HCT116 (cell line): ENCODE measurements at regions not wholly inside any gene's neighbourhood (a gene's known extent, or its start where the extent isn't known, plus 50 kb on each side); places are given as distances from the start of the nearest gene placed in this dataset.
"Not testable (repeated sequence)": the region's sequence is repeated elsewhere in the genome, so short reads cannot be mapped to it uniquely, and the experiment has no call there.

ENCODE experiments used
- ATAC-seq: fragments of 200-7000 bp; cut with Tn5 transposase; 2 replicates; pipeline ENCODE4 v1.9.1; 2020; ENCODE audit warnings: mild to moderate bottlenecking, moderate library complexity
- BruUV-seq: library from RNA; stranded (reverse); fragments of 400-500 nt; replicated peaks from 2 replicates; lab custom pipeline; 2021; lab: Mats Ljungman, UMichigan
- CTCF ChIA-PET: fragments of 300-600 bp; sonication (Branson Sonifier 250); formaldehyde crosslinking; loops from one replicate; lab custom pipeline; 2021; ENCODE audit warnings: antibody characterized with exemption; lab: Charles Lee
- POLR2A ChIA-PET: fragments of 300-600, 350-600 bp; sonication (Branson Sonifier 250); formaldehyde crosslinking; loops from one replicate; lab custom pipeline; 2021; ENCODE audit warnings: antibody characterized with exemption; lab: Charles Lee
- RAD21 ChIA-PET, 2 experiments: fragments of 300-600 bp; sonication (Branson Sonifier 250); formaldehyde crosslinking; loops; one replicate each; lab custom pipeline; 2023; ENCODE audit warnings: low total read pairs in 2 of 2; ENCODE audit not compliant: uncharacterized antibody in 2 of 2, unreplicated experiment in 2 of 2, low non-redundant PET in 1 of 2; lab: Charles Lee
- DNase-seq: peaks from one replicate; pipeline ENCODE4 v3.0.0-alpha.2; 2010; ENCODE audit warnings: low read depth, low spot score
- H2AFZ ChIP-seq: fragments of 200-600 bp; shearing (Covaris generic), sonication (generic); 2 replicates; pipeline ENCODE4 v1.6.1; 2017; ENCODE audit warnings: low read depth, mixed run types, mixed read lengths, antibody characterized with exemption, low read length; ENCODE audit not compliant: poor library complexity, severe bottlenecking
- H3K27ac ChIP-seq: 2 replicates; pipeline ENCODE4 v1.5.1; 2012; ENCODE audit warnings: low read depth, low read length
- H3K27me3 ChIP-seq: fragments of 200-600 bp; sonication (generic); 2 replicates; pipeline ENCODE4 v1.6.1; 2016; ENCODE audit warnings: mixed run types, low read length, mixed read lengths; ENCODE audit not compliant: insufficient read depth
- H3K36me3 ChIP-seq, 2 experiments: fragments of 200-500 bp in 1 of 2; fragments of 200-600 bp in 1 of 2; sonication (Bioruptor generic) in 1 of 2; sonication (generic) in 1 of 2; 2 replicates each; pipeline versions ENCODE4 v1.5.1 to v1.6.1; 2014 to 2016; ENCODE audit warnings: low read length in 2 of 2, inconsistent platforms in 1 of 2, mixed read lengths in 1 of 2, mixed run types in 1 of 2; ENCODE audit not compliant: insufficient read depth in 2 of 2, control insufficient read depth in 1 of 2
- H3K4me1 ChIP-seq, 2 experiments: fragments of 200-600 bp in 1 of 2; sonication (generic) in 1 of 2; 2 replicates each; pipeline versions ENCODE4 v1.5.1 to v1.6.1; 2012 to 2017; ENCODE audit warnings: low read length in 2 of 2, inconsistent platforms in 1 of 2, mild to moderate bottlenecking in 1 of 2, mixed read lengths in 1 of 2, mixed run types in 1 of 2, moderate library complexity in 1 of 2; ENCODE audit not compliant: insufficient read depth in 2 of 2, control insufficient read depth in 1 of 2
- H3K4me2 ChIP-seq: fragments of 200-600 bp; sonication (generic); 2 replicates; pipeline ENCODE4 v1.6.1; 2017; ENCODE audit warnings: mixed run types, low read length, mixed read lengths
- H3K4me3 ChIP-seq, 2 experiments: fragments of 200-600 bp in 1 of 2; sonication (generic) in 1 of 2; replicated peaks in 1 of 2; 2 replicates each; pipeline ENCODE4 v1.5.1; 2011 to 2016; ENCODE audit warnings: low read length in 2 of 2, control low read depth in 1 of 2, low read depth in 1 of 2, mild to moderate bottlenecking in 1 of 2, mixed read lengths in 1 of 2, mixed run types in 1 of 2
- H3K79me2 ChIP-seq: fragments of 200-600 bp; sonication (generic); 2 replicates; pipeline ENCODE4 v1.6.1; 2017; ENCODE audit warnings: mild to moderate bottlenecking, mixed run types, low read length, moderate library complexity, mixed read lengths; ENCODE audit not compliant: insufficient read depth
- H3K9ac ChIP-seq: fragments of 200-600 bp; sonication (generic); 2 replicates; pipeline ENCODE4 v1.6.1; 2016; ENCODE audit warnings: low read length, mixed read lengths
- H3K9me2 ChIP-seq: fragments of 200-600 bp; sonication (generic), shearing (Covaris generic); 2 replicates; pipeline ENCODE4 v1.6.1; 2017; ENCODE audit warnings: mixed run types, mild to moderate bottlenecking, moderate library complexity; ENCODE audit not compliant: insufficient read depth
- H3K9me3 ChIP-seq, 2 experiments: fragments of 200-500 bp in 1 of 2; fragments of 200-600 bp in 1 of 2; sonication (Bioruptor generic) in 1 of 2; sonication (generic) in 1 of 2; 2 replicates each; pipeline ENCODE4 v1.6.1; 2014 to 2017; ENCODE audit warnings: low read length in 2 of 2, mixed read lengths in 2 of 2, inconsistent platforms in 1 of 2, low read depth in 1 of 2, mild to moderate bottlenecking in 1 of 2, mixed run types in 1 of 2, moderate library complexity in 1 of 2; ENCODE audit not compliant: control insufficient read depth in 1 of 2, insufficient read depth in 1 of 2
- H4K20me1 ChIP-seq: fragments of 200-600 bp; sonication (generic), shearing (Covaris generic); 2 replicates; pipeline ENCODE4 v1.6.1; 2017; ENCODE audit warnings: mixed run types, mild to moderate bottlenecking, moderate library complexity; ENCODE audit not compliant: insufficient read depth
- intact Hi-C: fragments of 100-400 bp; cut with micrococcal nuclease; formaldehyde crosslinking; loops from 2 replicates; pipeline ENCODE4 v1.10.0; 2022

DNA sequence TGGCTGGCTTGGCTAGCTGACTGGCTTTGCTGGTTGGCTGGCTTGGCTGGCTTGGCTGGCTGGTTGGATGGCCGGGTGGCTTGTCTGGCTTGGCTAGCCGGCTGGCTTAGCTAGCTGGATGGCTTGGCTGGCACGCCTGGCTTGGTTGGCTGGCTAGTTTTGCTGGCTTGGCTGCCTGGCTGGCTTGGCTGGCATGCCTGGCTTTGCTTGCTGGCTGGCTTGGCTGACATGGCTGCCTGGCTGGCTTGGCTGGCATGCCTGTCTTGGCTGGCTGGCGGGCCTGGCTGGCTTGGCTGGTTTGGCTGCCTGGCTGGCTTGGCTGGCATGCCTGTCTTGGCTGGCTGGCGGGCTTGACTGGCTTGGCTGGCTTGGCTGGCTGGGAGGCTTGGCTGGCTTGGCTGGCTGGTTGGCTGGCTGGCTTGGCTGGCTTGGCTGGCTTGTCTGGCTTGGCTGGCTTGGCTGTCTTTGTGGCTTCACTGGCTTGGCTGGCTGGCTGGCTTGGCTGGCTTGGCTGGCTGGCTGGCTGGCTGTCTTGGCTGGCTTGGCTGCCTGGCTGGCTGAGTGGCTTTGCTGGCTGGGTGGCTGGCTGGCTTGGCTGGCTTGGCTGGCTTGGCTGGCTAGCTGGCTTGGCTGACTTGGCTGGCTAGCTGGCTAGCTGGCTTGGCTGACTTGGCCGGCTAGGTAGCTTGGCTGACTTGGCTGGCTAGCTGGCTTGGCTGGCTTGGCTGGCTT lies 2808.9 kb downstream of the RPIA start:
- H3K4me2 ChIP-seq, H3K9me2 ChIP-seq, H3K9ac ChIP-seq, H3K4me3 ChIP-seq, H3K27me3 ChIP-seq, RAD21 ChIA-PET, BruUV-seq, H2AFZ ChIP-seq, POLR2A ChIA-PET, DNase-seq, H4K20me1 ChIP-seq, CTCF ChIA-PET, H3K27ac ChIP-seq, H3K36me3 ChIP-seq, H3K4me1 ChIP-seq, intact Hi-C loops, H3K9me3 ChIP-seq, H3K79me2 ChIP-seq, ATAC-seq: not testable (repeated sequence)

DNA sequence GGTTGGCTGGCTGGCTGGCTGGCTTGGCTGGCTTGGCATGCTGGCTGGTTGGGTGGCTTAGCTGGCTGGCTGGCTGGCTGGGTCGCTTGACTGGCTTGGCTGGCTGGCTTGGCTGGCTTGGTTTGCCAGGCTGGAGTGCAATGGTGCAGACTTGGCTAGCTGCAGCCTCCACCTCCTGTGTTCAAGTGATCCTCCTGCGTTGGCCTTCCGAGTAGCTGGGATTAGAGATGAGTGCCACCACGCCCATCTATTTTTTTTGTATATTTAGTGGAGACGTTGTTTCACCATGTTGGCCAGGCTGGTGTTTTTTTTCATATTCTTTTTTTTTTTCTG lies 2809.5 kb downstream of the RPIA start:
- ATAC-seq, H3K4me2 ChIP-seq, H3K4me1 ChIP-seq, H3K9me2 ChIP-seq, intact Hi-C loops, H3K36me3 ChIP-seq, H3K9ac ChIP-seq, CTCF ChIA-PET, H3K4me3 ChIP-seq, H2AFZ ChIP-seq, POLR2A ChIA-PET, H3K79me2 ChIP-seq, H3K27ac ChIP-seq, H4K20me1 ChIP-seq, H3K9me3 ChIP-seq, BruUV-seq, DNase-seq, RAD21 ChIA-PET, H3K27me3 ChIP-seq: not testable (repeated sequence)

- BruUV-seq, H3K9ac ChIP-seq, DNase-seq, H3K4me3 ChIP-seq, H2AFZ ChIP-seq, H3K27ac ChIP-seq, CTCF ChIA-PET, H3K9me3 ChIP-seq, H3K4me2 ChIP-seq, POLR2A ChIA-PET, RAD21 ChIA-PET, H4K20me1 ChIP-seq, ATAC-seq, H3K79me2 ChIP-seq, intact Hi-C loops, H3K9me2 ChIP-seq, H3K27me3 ChIP-seq, H3K36me3 ChIP-seq, H3K4me1 ChIP-seq: not testable (repeated sequence)
These were observed 2810.1 kb downstream of the RPIA start for GRCh38 chr2:91501481-91502080.

DNA sequence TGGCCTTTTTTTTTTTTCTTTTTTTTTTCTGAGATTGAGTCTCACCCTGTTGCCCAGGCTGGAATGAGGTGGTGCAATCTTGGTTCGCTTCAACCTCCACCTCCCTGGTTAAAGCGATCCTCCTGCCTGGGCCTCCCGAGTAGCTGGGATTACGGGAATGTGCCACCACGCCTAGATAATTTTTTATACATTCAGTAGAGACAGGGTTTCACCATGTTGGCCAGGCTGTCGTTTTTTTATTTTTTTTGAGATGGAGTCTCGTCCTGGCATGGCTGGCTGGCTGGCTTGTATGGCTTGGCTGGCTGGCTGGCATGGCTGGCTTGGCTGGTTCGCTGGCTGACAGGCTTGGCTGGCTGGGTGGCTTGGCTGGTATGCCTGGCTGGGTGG lies 2812.1 kb downstream of the RPIA start:
- H3K4me3 ChIP-seq, BruUV-seq, DNase-seq, H4K20me1 ChIP-seq, ATAC-seq, POLR2A ChIA-PET, H2AFZ ChIP-seq, H3K36me3 ChIP-seq, H3K27ac ChIP-seq, H3K9ac ChIP-seq, intact Hi-C loops, CTCF ChIA-PET, H3K79me2 ChIP-seq, H3K4me1 ChIP-seq, H3K27me3 ChIP-seq, H3K9me2 ChIP-seq, H3K4me2 ChIP-seq, RAD21 ChIA-PET, H3K9me3 ChIP-seq: not testable (repeated sequence)
